Ishikawa (cell line): ENCODE measurements at regions not wholly inside any gene's neighbourhood (a gene's known extent, or its start where the extent isn't known, plus 50 kb on each side); places are given as distances from the start of the nearest gene placed in this dataset.

Source experiments
- CEBPB ChIP-seq: IDR thresholded peaks from 2 replicates; pipeline ENCODE4 v1.6.1; 2012
- EGR1 ChIP-seq: IDR thresholded peaks from 2 replicates; pipeline ENCODE4 v1.6.1; 2012
- TAF1 ChIP-seq: IDR thresholded peaks from 2 replicates; pipeline ENCODE4 v1.6.1; 2012; ENCODE audit warnings: low read depth, mild to moderate bottlenecking
- ZBTB7A ChIP-seq: IDR thresholded peaks from 2 replicates; pipeline ENCODE4 v1.6.1; 2012; ENCODE audit warnings: low read depth
- TF ChIP-seq, protein P1 (sequence below): IDR thresholded peaks from 2 replicates; pipeline ENCODE4 v1.6.1; 2012

DNA sequence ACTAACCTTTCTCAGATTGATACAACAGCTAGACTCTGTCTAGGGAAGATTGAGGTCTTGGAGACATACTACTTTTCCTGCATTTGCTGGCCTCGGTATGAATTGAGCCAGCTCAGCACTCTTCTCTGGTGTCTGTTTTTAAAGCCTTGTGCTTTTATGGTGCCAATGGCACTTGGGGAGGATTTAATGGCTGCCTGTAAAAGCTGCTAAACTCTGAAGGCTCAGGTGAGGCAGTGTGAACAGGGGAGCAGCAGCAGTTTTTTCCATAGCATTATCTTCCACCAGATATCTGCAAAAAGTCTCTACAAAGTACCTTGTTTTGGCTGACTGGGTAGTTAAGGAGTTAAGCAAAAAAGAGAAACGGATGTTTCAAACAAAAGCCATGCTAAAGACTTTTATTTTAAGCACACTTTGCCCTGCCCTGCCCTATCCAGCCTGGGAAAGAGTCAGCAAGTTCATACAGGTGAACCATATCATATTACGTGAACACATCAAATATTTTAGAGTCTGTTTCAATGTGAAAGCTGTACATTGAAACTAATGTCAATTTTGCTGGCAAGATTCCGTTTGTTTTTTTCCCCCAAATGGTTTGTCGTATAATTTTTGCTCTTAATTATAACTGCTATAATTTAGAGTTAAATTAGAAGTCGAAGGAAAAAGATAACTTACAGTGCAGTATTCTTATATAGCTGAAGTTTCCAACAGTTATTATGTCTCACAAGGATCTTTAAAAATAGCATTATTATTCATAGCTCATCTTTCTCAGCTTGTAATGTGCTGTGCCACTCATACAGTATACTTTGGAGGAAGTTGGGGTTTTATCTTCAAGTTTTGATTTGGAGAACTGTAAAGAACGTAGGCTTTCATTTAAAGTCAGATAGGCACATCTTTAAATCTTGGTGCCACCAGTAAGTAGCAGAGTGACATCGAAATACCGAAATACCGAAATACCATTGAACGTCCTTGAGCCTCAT lies 424.1 kb upstream of the CD180 start:
- TF ChIP-seq ZBTB7A (no peak), EGR1 (no peak), TAF1 (no peak), CEBPB (no peak)
- TF ChIP-seq, protein P1, sequence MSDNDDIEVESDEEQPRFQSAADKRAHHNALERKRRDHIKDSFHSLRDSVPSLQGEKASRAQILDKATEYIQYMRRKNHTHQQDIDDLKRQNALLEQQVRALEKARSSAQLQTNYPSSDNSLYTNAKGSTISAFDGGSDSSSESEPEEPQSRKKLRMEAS: no peak
